IMR-90 (cell line): ENCODE measurements at regions not wholly inside any gene's neighbourhood (a gene's known extent, or its start where the extent isn't known, plus 50 kb on each side); places are given as distances from the start of the nearest gene placed in this dataset.

Source experiments
- ATAC-seq: fragments of 200-7000 bp; cut with Tn5 transposase; 2 replicates; pipeline ENCODE4 v1.9.1; 2020; ENCODE audit warnings: low read depth, mild to moderate bottlenecking, moderate library complexity
- BruUV-seq: library from RNA; stranded (reverse); fragments of 400-500 nt; replicated peaks from 2 replicates; lab custom pipeline; 2021; lab: Mats Ljungman, UMichigan
- CTCF ChIA-PET: fragments of 300-600 bp; formaldehyde crosslinking; extraction: SDS; loops from one replicate; lab custom pipeline; 2021; ENCODE audit warnings: antibody characterized with exemption; lab: Yijun Ruan, JAX
- POLR2A ChIA-PET: fragments of 300-600 bp; sonication (Branson Sonifier 250); formaldehyde crosslinking; loops from one replicate; lab custom pipeline; 2022; ENCODE audit warnings: antibody characterized with exemption; ENCODE audit not compliant: unreplicated experiment; lab: Charles Lee
- DNase-seq: peaks from one replicate; pipeline ENCODE4 v3.0.0; 2013
- H2AFZ ChIP-seq: replicated peaks from 2 replicates; pipeline ENCODE3; 2013; ENCODE audit warnings: low read length, mild to moderate bottlenecking; ENCODE audit not compliant: poor library complexity
- H2AK5ac ChIP-seq: 2 replicates; pipeline ENCODE4 v1.6.1; 2013; ENCODE audit warnings: low read depth, low read length, inconsistent platforms
- H2AK9ac ChIP-seq: replicated peaks from 2 replicates; pipeline ENCODE3; 2013; ENCODE audit warnings: mild to moderate bottlenecking, low read depth, low read length, moderate library complexity; ENCODE audit not compliant: poor library complexity
- H2BK120ac ChIP-seq: 2 replicates; pipeline ENCODE4 v1.6.1; 2013; ENCODE audit warnings: low read depth, low read length, inconsistent platforms
- H2BK15ac ChIP-seq: 3 replicates; pipeline ENCODE4 v1.6.1; 2013; ENCODE audit warnings: low read depth, low read length, inconsistent platforms
- H2BK20ac ChIP-seq: 2 replicates; pipeline ENCODE4 v1.6.1; 2013; ENCODE audit warnings: low read depth, mild to moderate bottlenecking, inconsistent platforms, low read length, moderate library complexity
- H2BK5ac ChIP-seq: 2 replicates; pipeline ENCODE4 v1.6.1; 2013; ENCODE audit warnings: mild to moderate bottlenecking, low read depth, low read length, inconsistent platforms; ENCODE audit not compliant: poor library complexity, severe bottlenecking
- H3K14ac ChIP-seq: replicated peaks from 2 replicates; pipeline ENCODE4 v1.6.1; 2013; ENCODE audit warnings: low read depth, low read length, inconsistent platforms
- H3K18ac ChIP-seq: 2 replicates; pipeline ENCODE4 v1.6.1; 2013; ENCODE audit warnings: low read depth, low read length, control low read depth
- H3K23ac ChIP-seq: 2 replicates; pipeline ENCODE4 v1.6.1; 2013; ENCODE audit warnings: low read depth, low read length, inconsistent platforms
- H3K27ac ChIP-seq: 2 replicates; pipeline ENCODE4 v1.5.1; 2013; ENCODE audit warnings: mild to moderate bottlenecking, control low read depth, low read length; ENCODE audit not compliant: insufficient read depth
- H3K27me3 ChIP-seq: 2 replicates; pipeline ENCODE4 v1.6.1; 2013; ENCODE audit warnings: low read length; ENCODE audit not compliant: control insufficient read depth, insufficient read depth
- H3K36me3 ChIP-seq: 2 replicates; pipeline ENCODE4 v1.6.1; 2013; ENCODE audit warnings: low read length, mixed read lengths; ENCODE audit not compliant: control insufficient read depth, insufficient read depth
- H3K4ac ChIP-seq: 2 replicates; pipeline ENCODE4 v1.6.1; 2013; ENCODE audit warnings: low read depth, low read length, inconsistent platforms
- H3K4me1 ChIP-seq: 2 replicates; pipeline ENCODE4 v1.6.1; 2013; ENCODE audit warnings: low read length, mixed read lengths; ENCODE audit not compliant: control insufficient read depth, insufficient read depth
- H3K4me2 ChIP-seq: 2 replicates; pipeline ENCODE4 v1.6.1; 2013; ENCODE audit warnings: low read depth, mild to moderate bottlenecking, control low read depth, low read length, moderate library complexity
- H3K4me3 ChIP-seq: 2 replicates; pipeline ENCODE4 v1.5.1; 2013; ENCODE audit warnings: low read depth, mild to moderate bottlenecking, control low read depth, low read length, moderate library complexity; ENCODE audit not compliant: insufficient read depth
- H3K56ac ChIP-seq: 2 replicates; pipeline ENCODE4 v1.6.1; 2013; ENCODE audit warnings: low read length, inconsistent platforms; ENCODE audit not compliant: insufficient read depth; ENCODE audit errors: extremely low read depth
- H3K79me1 ChIP-seq, 2 experiments: 2 replicates each; pipeline ENCODE4 v1.6.1; 2013; ENCODE audit warnings: low read length in 2 of 2, inconsistent platforms in 1 of 2, low read depth in 1 of 2
- H3K9ac ChIP-seq: 2 replicates; pipeline ENCODE4 v1.6.1; 2013; ENCODE audit warnings: low read depth, low read length, control low read depth
- H3K9me1 ChIP-seq: 2 replicates; pipeline ENCODE4 v1.6.1; 2013; ENCODE audit warnings: low read length, inconsistent platforms; ENCODE audit not compliant: insufficient read depth
- H3K9me3 ChIP-seq: 2 replicates; pipeline ENCODE4 v1.6.1; 2013; ENCODE audit warnings: low read length; ENCODE audit not compliant: control insufficient read depth, insufficient read depth
- H4K20me1 ChIP-seq: 2 replicates; pipeline ENCODE4 v1.6.1; 2013; ENCODE audit warnings: low read length, inconsistent platforms; ENCODE audit not compliant: insufficient read depth
- H4K5ac ChIP-seq: 2 replicates; pipeline ENCODE4 v1.6.1; 2013; ENCODE audit warnings: mild to moderate bottlenecking, low read depth, low read length, control low read depth
- H4K8ac ChIP-seq, 2 experiments: 2 replicates each; pipeline ENCODE4 v1.6.1; 2013; ENCODE audit warnings: low read depth in 2 of 2, low read length in 2 of 2, control low read depth in 1 of 2, inconsistent platforms in 1 of 2
- H4K91ac ChIP-seq: 2 replicates; pipeline ENCODE4 v1.6.1; 2013; ENCODE audit warnings: low read depth, low read length, inconsistent platforms; ENCODE audit not compliant: insufficient read depth
- BHLHE40 ChIP-seq: fragments of 150-350 bp; IDR thresholded peaks from 2 replicates; pipeline ENCODE4 v1.6.1; 2016; ENCODE audit warnings: mild to moderate bottlenecking, low read depth, low read length
- CEBPB ChIP-seq: IDR thresholded peaks from 2 replicates; pipeline ENCODE4 v1.6.1; 2012; ENCODE audit warnings: low read depth, low read length, improper control_type of control experiment
- CHD1 ChIP-seq: IDR thresholded peaks from 2 replicates; pipeline ENCODE4 v1.6.1; 2012; ENCODE audit warnings: low read depth, low read length, improper control_type of control experiment
- CTCF ChIP-seq: conservative IDR thresholded peaks from 2 replicates; pipeline ENCODE4 v1.5.1; 2012; ENCODE audit warnings: mild to moderate bottlenecking, low read depth, low read length, improper control_type of control experiment
- MAFK ChIP-seq: IDR thresholded peaks from 2 replicates; pipeline ENCODE4 v1.6.1; 2012; ENCODE audit warnings: low read depth, low read length, improper control_type of control experiment
- MAZ ChIP-seq: IDR thresholded peaks from 2 replicates; pipeline ENCODE4 v1.6.1; 2012; ENCODE audit warnings: low read depth, mild to moderate bottlenecking, low read length, improper control_type of control experiment, moderate library complexity, borderline replicate concordance
- POLR2A ChIP-seq: IDR thresholded peaks from 2 replicates; pipeline ENCODE4 v1.6.1; 2012; ENCODE audit warnings: mild to moderate bottlenecking, low read depth, low read length
- RAD21 ChIP-seq: IDR thresholded peaks from 2 replicates; pipeline ENCODE4 v1.6.1; 2012; ENCODE audit warnings: low read length, improper control_type of control experiment
- RCOR1 ChIP-seq: IDR thresholded peaks from 2 replicates; pipeline ENCODE4 v1.6.1; 2012; ENCODE audit warnings: mild to moderate bottlenecking, low read length, improper control_type of control experiment; ENCODE audit not compliant: insufficient replicate concordance
- SMC3 ChIP-seq: fragments of 150-350 bp; IDR thresholded peaks from 2 replicates; pipeline ENCODE4 v1.6.1; 2016; ENCODE audit warnings: low read depth, mild to moderate bottlenecking, antibody characterized with exemption, low read length, moderate library complexity
- USF2 ChIP-seq: fragments of 150-350 bp; IDR thresholded peaks from 2 replicates; pipeline ENCODE4 v1.6.1; 2017; ENCODE audit warnings: mild to moderate bottlenecking, antibody characterized with exemption, low read length, low read depth
- WGBS, 2 experiments: methylation state at CpG; one replicate each; pipeline versions ENCODE4 v1.1.5 to v1.1.7; 2013; ENCODE audit warnings: missing lambda C conversion rate in 2 of 2; ENCODE audit not compliant: insufficient read length in 1 of 2; ENCODE audit errors: extremely low coverage in 2 of 2; 5-methylcytosine and 5-hydroxymethylcytosine counted together
- dilution Hi-C: fragments of 300-500 bp; cut with HindIII; formaldehyde crosslinking; loops from one replicate; pipeline ENCODE4 v1.14.3; 2018; ENCODE audit warnings: low sequenced_read_pairs; ENCODE audit not compliant: unreplicated experiment
- in situ Hi-C: fragments of 300-500 bp; cut with MboI; formaldehyde crosslinking; loops from 3 replicates; pipeline ENCODE4 v1.14.3; 2019; ENCODE audit warnings: low sequenced_read_pairs, inconsistent platforms, mixed read lengths
- intact Hi-C: fragments of 100-400 bp; cut with micrococcal nuclease; formaldehyde crosslinking; loops from 2 replicates; pipeline ENCODE4 v1.10.0; 2022

GRCh38 chr16:48047720-48048119, 108.1 kb downstream of the ABCC12 start:
- H3K9ac ChIP-seq, result no peak overlapping the region
- H3K56ac ChIP-seq, result no peak overlapping the region
- no peak overlapping the region for H3K18ac ChIP-seq
- in situ Hi-C loops (no loop called here), intact Hi-C loops (no loop called here), dilution Hi-C loops (no loop called here)
- H2AFZ ChIP-seq, result no peak overlapping the region
- TF ChIP-seq POLR2A (no peak), SMC3 (no peak), BHLHE40 (no peak), MAZ (no peak), USF2 (no peak), RCOR1 (no peak), MAFK (no peak), RAD21 (no peak), CTCF (no peak), CHD1 (no peak), CEBPB (no peak)
- H4K8ac ChIP-seq, result no peak overlapping the region
- H3K9me1 ChIP-seq, result no peaks in the 10 kb centered on the region
- WGBS, 2 experiments, result 20% methylated on average over 2 of the region's 3 CpGs; no CpG with 5 or more reads in 1 of the 2 experiments
- no peaks in the 10 kb centered on the region for H3K36me3 ChIP-seq
- no TSS peak for BruUV-seq
- H4K5ac ChIP-seq, result no peak overlapping the region
- no peak overlapping the region for H3K27ac ChIP-seq
- H2BK5ac ChIP-seq, result no peak overlapping the region
- H4K20me1 ChIP-seq, result no peaks in the 10 kb centered on the region
- H2BK20ac ChIP-seq, result no peak overlapping the region
- H2BK15ac ChIP-seq, result no peak overlapping the region
- no peak overlapping the region for H4K91ac ChIP-seq
- H2AK9ac ChIP-seq, result no peak overlapping the region
- no peak overlapping the region for H3K4me2 ChIP-seq
- H3K4me3 ChIP-seq, result no peak overlapping the region
- no peaks in the 10 kb centered on the region for H3K9me3 ChIP-seq
- ATAC-seq (no peak), DNase-seq (no peak)
- POLR2A ChIA-PET, result no interaction called here
- CTCF ChIA-PET, result interaction anchor here (0.6 to 1.5 kb wide), 2 partner anchors 8 to 521 kb away, joined by 3 to 6 read pairs; no protein-coding TSS in a partner anchor
- H3K79me1 ChIP-seq, result no peaks in the 10 kb centered on the region
- no peak overlapping the region for H3K4ac ChIP-seq
- H3K4me1 ChIP-seq, result no peaks in the 10 kb centered on the region
- no peak overlapping the region for H3K14ac ChIP-seq
- H2AK5ac ChIP-seq, result no peak overlapping the region
- H3K27me3 ChIP-seq, result peaks cover 23% of the 10 kb centered on the region
- no peak overlapping the region for H3K23ac ChIP-seq
- H2BK120ac ChIP-seq, result no peak overlapping the region
